GM23338 (cell line): ENCODE measurements at regions not wholly inside any gene's neighbourhood (a gene's known extent, or its start where the extent isn't known, plus 50 kb on each side); places are given as distances from the start of the nearest gene placed in this dataset.

ENCODE experiments used
- ATAC-seq: fragments of 200-7000 bp; cut with Tn5 transposase; 3 replicates; pipeline ENCODE4 v1.9.1; 2020
- DNase-seq: peaks from one replicate; pipeline ENCODE4 v3.0.0-alpha.2; 2015; ENCODE audit warnings: low spot score
- H2AFZ ChIP-seq: fragments of 200-600 bp; sonication (generic); 2 replicates; pipeline ENCODE4 v1.8.0; 2016; ENCODE audit warnings: antibody characterized with exemption, mild to moderate bottlenecking, moderate library complexity
- H3F3A ChIP-seq: fragments of 200-600 bp; sonication (generic); replicated peaks from 2 replicates; pipeline ENCODE4 v1.8.0; 2017; ENCODE audit warnings: antibody characterized with exemption, mixed run types, low read depth
- H3K27ac ChIP-seq: fragments of 200-600 bp; sonication (generic); 2 replicates; pipeline ENCODE4 v1.6.1; 2016; ENCODE audit warnings: low read depth
- H3K27me3 ChIP-seq: fragments of 200-600 bp; sonication (generic); 2 replicates; pipeline ENCODE4 v1.8.0; 2016; ENCODE audit warnings: mild to moderate bottlenecking, mixed run types, moderate library complexity; ENCODE audit not compliant: insufficient read depth
- H3K36me3 ChIP-seq: fragments of 200-600 bp; sonication (generic); 2 replicates; pipeline ENCODE4 v1.8.0; 2016; ENCODE audit warnings: mild to moderate bottlenecking; ENCODE audit not compliant: insufficient read depth
- H3K4me1 ChIP-seq: fragments of 200-600 bp; sonication (generic); 2 replicates; pipeline ENCODE4 v1.8.0; 2016; ENCODE audit warnings: mild to moderate bottlenecking, moderate library complexity; ENCODE audit not compliant: insufficient read depth
- H3K4me2 ChIP-seq: fragments of 200-600 bp; sonication (generic); 2 replicates; pipeline ENCODE4 v1.7.1; 2017; ENCODE audit warnings: mixed run types
- H3K4me3 ChIP-seq: fragments of 200-600 bp; sonication (generic); 2 replicates; pipeline ENCODE4 v1.6.1; 2016; ENCODE audit warnings: mixed run types
- H3K79me2 ChIP-seq: fragments of 200-600 bp; sonication (generic); replicated peaks from 2 replicates; pipeline ENCODE4 v1.8.0; 2017; ENCODE audit warnings: mild to moderate bottlenecking; ENCODE audit not compliant: insufficient read depth
- H3K9me2 ChIP-seq: fragments of 200-600 bp; sonication (generic); 2 replicates; pipeline ENCODE4 v1.8.0; 2017; ENCODE audit not compliant: insufficient read depth
- H4K20me1 ChIP-seq: fragments of 200-600 bp; sonication (generic); replicated peaks from 2 replicates; pipeline ENCODE4 v1.8.0; 2017; ENCODE audit warnings: mild to moderate bottlenecking; ENCODE audit not compliant: insufficient read depth
- H3K27ac Mint-ChIP-seq: 2 replicates; pipeline ENCODE4 v1.8.0; 2020; ENCODE audit warnings: inconsistent platforms, mild to moderate bottlenecking, moderate library complexity, mixed read lengths
- H3K27me3 Mint-ChIP-seq: 3 replicates; pipeline ENCODE4 v1.8.0; 2022; ENCODE audit warnings: low read depth, mild to moderate bottlenecking, moderate library complexity, mixed read lengths, inconsistent platforms; ENCODE audit not compliant: insufficient read depth, poor library complexity
- H3K36me3 Mint-ChIP-seq: 3 replicates; pipeline ENCODE4 v1.8.0; 2021; ENCODE audit warnings: low read depth, mild to moderate bottlenecking, inconsistent platforms, moderate library complexity, mixed read lengths
- H3K4me1 Mint-ChIP-seq: 3 replicates; pipeline ENCODE4 v1.8.0; 2020; ENCODE audit warnings: mild to moderate bottlenecking, inconsistent platforms, mixed read lengths
- H3K4me3 Mint-ChIP-seq: 3 replicates; pipeline ENCODE4 v1.8.0; 2021; ENCODE audit warnings: moderate library complexity, mild to moderate bottlenecking, inconsistent platforms, mixed read lengths
- H3K9me3 Mint-ChIP-seq: 3 replicates; pipeline ENCODE4 v1.8.0; 2020; ENCODE audit warnings: moderate library complexity, mild to moderate bottlenecking, inconsistent platforms, mixed read lengths
- CREB1 ChIP-seq: fragments of 250-450 bp; sonication (Bioruptor Pico); IDR thresholded peaks from 2 replicates; pipeline ENCODE4 v1.5.0; 2020; ENCODE audit warnings: low read depth, mild to moderate bottlenecking, moderate library complexity
- ETS1 ChIP-seq: IDR thresholded peaks from 2 replicates; pipeline ENCODE4 v1.6.1; 2016; ENCODE audit warnings: antibody characterized with exemption
- EZH2 ChIP-seq: fragments of 200-600 bp; sonication (generic); IDR thresholded peaks from one replicate; pipeline ENCODE4 v1.8.0; 2017; ENCODE audit warnings: antibody characterized with exemption, mild to moderate bottlenecking, low read depth; ENCODE audit not compliant: unreplicated experiment
- EZH2phosphoT487 ChIP-seq: fragments of 200-600 bp; sonication (generic); IDR thresholded peaks from one replicate; pipeline ENCODE4 v1.8.1; 2018; ENCODE audit warnings: antibody characterized with exemption; ENCODE audit not compliant: unreplicated experiment
- JUNB ChIP-seq: IDR thresholded peaks from one replicate; pipeline ENCODE4 v1.6.1; 2016; ENCODE audit warnings: antibody characterized with exemption; ENCODE audit not compliant: unreplicated experiment
- NANOG ChIP-seq: IDR thresholded peaks from 2 replicates; pipeline ENCODE4 v1.6.1; 2016; ENCODE audit warnings: antibody characterized with exemption, borderline replicate concordance
- POLR2AphosphoS5 ChIP-seq: IDR thresholded peaks from 2 replicates; pipeline ENCODE4 v1.6.1; 2016; ENCODE audit warnings: antibody characterized with exemption, low read depth
- REST ChIP-seq: IDR thresholded peaks from one replicate; pipeline ENCODE4 v1.6.1; 2018; ENCODE audit warnings: antibody characterized with exemption; ENCODE audit not compliant: unreplicated experiment
- STAT1 ChIP-seq: IDR thresholded peaks from one replicate; pipeline ENCODE4 v1.6.1; 2016; ENCODE audit warnings: antibody characterized with exemption; ENCODE audit not compliant: unreplicated experiment
- ZNF114 ChIP-seq: fragments of 250-450 bp; sonication (Bioruptor Pico); IDR thresholded peaks from 2 replicates; pipeline ENCODE4 v1.5.0; 2020; ENCODE audit warnings: mild to moderate bottlenecking, moderate library complexity
- ZNF331 ChIP-seq: fragments of 250-450 bp; sonication (Bioruptor Pico); IDR thresholded peaks from 2 replicates; pipeline ENCODE4 v1.5.0; 2020; ENCODE audit warnings: low read depth, mild to moderate bottlenecking, moderate library complexity
- ZNF462 ChIP-seq: fragments of 250-450 bp; sonication (Bioruptor Pico); IDR thresholded peaks from 2 replicates; pipeline ENCODE4 v1.5.0; 2020; ENCODE audit warnings: mild to moderate bottlenecking, moderate library complexity
- TF ChIP-seq, protein P1 (sequence below), 2 experiments: fragments of 200-600 bp in 1 of 2; sonication (generic) in 1 of 2; conservative IDR thresholded peaks; 2 replicates each; pipeline versions ENCODE4 v1.5.1 to v1.6.1; 2016 to 2017; ENCODE audit warnings: antibody characterized with exemption in 2 of 2, low read depth in 2 of 2, mild to moderate bottlenecking in 2 of 2, moderate library complexity in 1 of 2

DNA sequence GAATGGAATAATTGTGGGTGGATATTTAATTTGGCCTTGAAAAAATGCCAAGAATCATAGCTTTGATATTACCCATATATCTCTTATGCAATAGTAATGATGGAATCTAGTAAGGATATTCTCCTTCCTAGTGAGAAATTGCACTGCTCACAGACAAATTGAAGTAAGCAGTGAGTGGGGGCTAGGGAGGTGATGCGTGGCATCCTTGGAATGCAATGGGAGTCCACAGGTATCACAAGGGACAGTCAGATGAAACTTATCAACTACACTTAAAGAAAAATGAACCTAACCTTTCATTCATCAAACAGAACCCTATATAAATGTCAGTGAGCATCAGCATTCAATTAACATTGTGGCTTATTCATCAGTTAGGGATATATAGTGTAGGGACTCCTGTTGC is 57.8 kb downstream of the IZUMO3 start:
- peak overlapping the region; percentile 41 for H3K27ac ChIP-seq
- no peak overlapping the region for H3K4me3 ChIP-seq
- peak; percentile 85 for ATAC-seq
- H3K4me1 ChIP-seq: peaks cover 67% of the 10 kb centered on the region
- H4K20me1 ChIP-seq: no peaks in the 10 kb centered on the region
- Mint-ChIP-seq H3K36me3 (no peaks in the 10 kb centered on the region), H3K4me3 (no peak overlapping the region), H3K27ac (peak overlapping the region; percentile 79; the same call in 1 of the 2 replicates), H3K4me1 (peaks cover 52% of the 10 kb centered on the region), H3K27me3 (peaks cover 2% of the 10 kb centered on the region), H3K9me3 (no peaks in the 10 kb centered on the region)
- no peaks in the 10 kb centered on the region for H3K27me3 ChIP-seq
- DNase-seq: no peak
- no peaks in the 10 kb centered on the region for H3F3A ChIP-seq
- H2AFZ ChIP-seq: no peak overlapping the region
- H3K9me2 ChIP-seq: no peaks in the 10 kb centered on the region
- TF ChIP-seq CREB1 (CRISPR knock-in tag) (no peak), ETS1 (no peak), STAT1 (no peak), ZNF114 (no peak), NANOG (no peak), ZNF462 (no peak), REST (no peak), ZNF331 (CRISPR knock-in tag) (no peak), POLR2AphosphoS5 (no peak), EZH2phosphoT487 (no peak), EZH2 (no peak), JUNB (no peak)
- TF ChIP-seq, protein P1, sequence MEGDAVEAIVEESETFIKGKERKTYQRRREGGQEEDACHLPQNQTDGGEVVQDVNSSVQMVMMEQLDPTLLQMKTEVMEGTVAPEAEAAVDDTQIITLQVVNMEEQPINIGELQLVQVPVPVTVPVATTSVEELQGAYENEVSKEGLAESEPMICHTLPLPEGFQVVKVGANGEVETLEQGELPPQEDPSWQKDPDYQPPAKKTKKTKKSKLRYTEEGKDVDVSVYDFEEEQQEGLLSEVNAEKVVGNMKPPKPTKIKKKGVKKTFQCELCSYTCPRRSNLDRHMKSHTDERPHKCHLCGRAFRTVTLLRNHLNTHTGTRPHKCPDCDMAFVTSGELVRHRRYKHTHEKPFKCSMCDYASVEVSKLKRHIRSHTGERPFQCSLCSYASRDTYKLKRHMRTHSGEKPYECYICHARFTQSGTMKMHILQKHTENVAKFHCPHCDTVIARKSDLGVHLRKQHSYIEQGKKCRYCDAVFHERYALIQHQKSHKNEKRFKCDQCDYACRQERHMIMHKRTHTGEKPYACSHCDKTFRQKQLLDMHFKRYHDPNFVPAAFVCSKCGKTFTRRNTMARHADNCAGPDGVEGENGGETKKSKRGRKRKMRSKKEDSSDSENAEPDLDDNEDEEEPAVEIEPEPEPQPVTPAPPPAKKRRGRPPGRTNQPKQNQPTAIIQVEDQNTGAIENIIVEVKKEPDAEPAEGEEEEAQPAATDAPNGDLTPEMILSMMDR (conservative IDR thresholded peaks at IDR 0.05; ENCODE audit: low read depth in 2 of 2): no peak
- no peaks in the 10 kb centered on the region for H3K79me2 ChIP-seq
- H3K4me2 ChIP-seq: peak overlapping the region; percentile 21
- H3K36me3 ChIP-seq: no peaks in the 10 kb centered on the region
